Stomach (tissue), 4 donors: ENCODE measurements at regions not wholly inside any gene's neighbourhood (a gene's known extent, or its start where the extent isn't known, plus 50 kb on each side); places are given as distances from the start of the nearest gene placed in this dataset.

Experiments
- POLR2A ChIP-seq, 4 donors: fragments of 450-650 bp; IDR thresholded peaks; one replicate each; pipeline ENCODE4 v1.6.1; 2016; ENCODE audit warnings: antibody characterized with exemption in 4 of 4, control low read depth in 2 of 4, mild to moderate bottlenecking in 1 of 4, moderate library complexity in 1 of 4
- TF ChIP-seq, protein P1 (sequence below), 7 experiments: fragments of 450-650 bp in 4 of 7; fragments of 200-600 bp in 3 of 7; sonication (generic) in 3 of 7; IDR thresholded peaks; one replicate each; pipeline ENCODE4 v1.5.1; 2016 to 2019; ENCODE audit warnings: antibody characterized with exemption in 7 of 7, control low read depth in 2 of 7, mild to moderate bottlenecking in 1 of 7

DNA sequence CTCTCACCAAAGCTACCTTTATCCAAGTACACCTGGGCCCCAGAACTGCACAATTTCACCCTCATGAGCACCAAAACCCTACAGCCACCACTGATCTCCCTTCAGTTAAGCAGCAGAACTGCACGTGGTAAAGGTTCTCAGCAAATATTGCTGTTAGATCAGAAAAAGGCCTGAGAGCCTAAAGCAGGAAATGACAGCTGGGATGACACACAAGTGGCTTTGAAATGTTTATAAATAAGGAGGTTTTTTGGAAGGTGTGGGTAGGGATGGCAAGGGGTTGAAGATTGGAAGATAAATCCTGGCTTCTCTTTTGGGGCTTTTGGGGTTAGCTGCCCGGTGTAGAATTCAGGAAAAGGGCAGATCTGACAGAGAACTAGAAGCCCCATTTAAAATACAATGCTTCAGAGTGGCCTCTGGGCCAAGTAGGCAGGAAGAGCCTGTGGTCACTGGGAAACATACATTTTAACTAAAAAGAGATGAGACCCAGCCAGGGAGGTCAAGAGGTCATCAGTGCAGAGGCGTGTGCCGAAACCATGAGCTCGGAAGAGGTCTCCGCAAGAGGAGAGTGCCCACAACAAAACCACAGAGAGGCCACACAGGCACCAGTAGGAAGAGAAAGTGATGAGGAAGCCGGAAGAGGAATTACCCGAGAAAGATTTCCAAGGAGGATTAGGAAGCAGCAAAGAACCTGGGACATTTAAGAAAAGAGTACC lies 916.5 kb downstream of the NLGN4Y start:
- TF ChIP-seq, protein P1, sequence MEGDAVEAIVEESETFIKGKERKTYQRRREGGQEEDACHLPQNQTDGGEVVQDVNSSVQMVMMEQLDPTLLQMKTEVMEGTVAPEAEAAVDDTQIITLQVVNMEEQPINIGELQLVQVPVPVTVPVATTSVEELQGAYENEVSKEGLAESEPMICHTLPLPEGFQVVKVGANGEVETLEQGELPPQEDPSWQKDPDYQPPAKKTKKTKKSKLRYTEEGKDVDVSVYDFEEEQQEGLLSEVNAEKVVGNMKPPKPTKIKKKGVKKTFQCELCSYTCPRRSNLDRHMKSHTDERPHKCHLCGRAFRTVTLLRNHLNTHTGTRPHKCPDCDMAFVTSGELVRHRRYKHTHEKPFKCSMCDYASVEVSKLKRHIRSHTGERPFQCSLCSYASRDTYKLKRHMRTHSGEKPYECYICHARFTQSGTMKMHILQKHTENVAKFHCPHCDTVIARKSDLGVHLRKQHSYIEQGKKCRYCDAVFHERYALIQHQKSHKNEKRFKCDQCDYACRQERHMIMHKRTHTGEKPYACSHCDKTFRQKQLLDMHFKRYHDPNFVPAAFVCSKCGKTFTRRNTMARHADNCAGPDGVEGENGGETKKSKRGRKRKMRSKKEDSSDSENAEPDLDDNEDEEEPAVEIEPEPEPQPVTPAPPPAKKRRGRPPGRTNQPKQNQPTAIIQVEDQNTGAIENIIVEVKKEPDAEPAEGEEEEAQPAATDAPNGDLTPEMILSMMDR (IDR thresholded peaks at IDR 0.05), result no peak
- no peak for TF ChIP-seq POLR2A (IDR thresholded peaks at IDR 0.05)
